GM12864 (cell line): ENCODE measurements at regions not wholly inside any gene's neighbourhood (a gene's known extent, or its start where the extent isn't known, plus 50 kb on each side); places are given as distances from the start of the nearest gene placed in this dataset.

ENCODE experiments used
- DNase-seq: peaks from one replicate; pipeline ENCODE4 v3.0.0-alpha.2; 2011; ENCODE audit warnings: low read depth
- H3K4me3 ChIP-seq: 2 replicates; pipeline ENCODE4 v1.5.1; 2011; ENCODE audit warnings: mild to moderate bottlenecking, low read depth, low read length, control low read depth
- TF ChIP-seq, protein P1 (sequence below): IDR thresholded peaks from 2 replicates; pipeline ENCODE4 v1.5.1; 2011; ENCODE audit warnings: low read depth, mild to moderate bottlenecking, moderate library complexity, low read length, control low read depth, inconsistent platforms; ENCODE audit errors: missing control alignments

DNA sequence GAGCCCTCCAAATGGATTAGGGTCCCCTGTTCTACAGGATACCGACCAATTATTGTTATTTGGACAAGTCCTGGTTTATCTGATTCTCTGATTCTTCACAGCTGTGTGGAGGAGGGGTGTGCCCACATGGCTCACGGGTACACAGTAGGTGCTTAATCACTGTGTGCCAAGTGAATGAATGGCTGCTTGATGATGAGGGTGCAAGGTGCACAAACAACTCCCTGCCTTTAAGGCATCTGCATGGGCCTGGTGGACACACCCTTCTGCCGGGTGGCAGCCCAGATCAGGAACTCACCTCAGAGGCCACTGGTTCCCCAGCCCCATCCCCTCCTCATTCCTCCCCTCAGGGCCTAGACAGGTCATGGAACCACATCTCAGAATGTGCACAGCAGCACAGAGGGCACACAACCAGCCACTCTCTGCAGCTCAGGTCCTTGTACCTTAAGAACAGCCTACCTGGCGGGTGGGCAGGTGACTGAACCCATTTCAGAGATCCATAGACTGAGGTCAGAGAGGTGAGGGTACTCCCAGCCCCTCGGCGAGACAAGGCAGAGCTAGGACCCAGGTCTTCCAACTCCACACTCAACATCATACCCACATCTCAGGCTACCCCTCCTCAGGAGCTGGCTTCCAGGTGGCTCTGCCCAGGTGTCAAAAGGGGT, 50.3 kb downstream of the SHANK2 start:
- TF ChIP-seq, protein P1, sequence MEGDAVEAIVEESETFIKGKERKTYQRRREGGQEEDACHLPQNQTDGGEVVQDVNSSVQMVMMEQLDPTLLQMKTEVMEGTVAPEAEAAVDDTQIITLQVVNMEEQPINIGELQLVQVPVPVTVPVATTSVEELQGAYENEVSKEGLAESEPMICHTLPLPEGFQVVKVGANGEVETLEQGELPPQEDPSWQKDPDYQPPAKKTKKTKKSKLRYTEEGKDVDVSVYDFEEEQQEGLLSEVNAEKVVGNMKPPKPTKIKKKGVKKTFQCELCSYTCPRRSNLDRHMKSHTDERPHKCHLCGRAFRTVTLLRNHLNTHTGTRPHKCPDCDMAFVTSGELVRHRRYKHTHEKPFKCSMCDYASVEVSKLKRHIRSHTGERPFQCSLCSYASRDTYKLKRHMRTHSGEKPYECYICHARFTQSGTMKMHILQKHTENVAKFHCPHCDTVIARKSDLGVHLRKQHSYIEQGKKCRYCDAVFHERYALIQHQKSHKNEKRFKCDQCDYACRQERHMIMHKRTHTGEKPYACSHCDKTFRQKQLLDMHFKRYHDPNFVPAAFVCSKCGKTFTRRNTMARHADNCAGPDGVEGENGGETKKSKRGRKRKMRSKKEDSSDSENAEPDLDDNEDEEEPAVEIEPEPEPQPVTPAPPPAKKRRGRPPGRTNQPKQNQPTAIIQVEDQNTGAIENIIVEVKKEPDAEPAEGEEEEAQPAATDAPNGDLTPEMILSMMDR: no peak
- no peak for DNase-seq
- no peak overlapping the region for H3K4me3 ChIP-seq

DNA sequence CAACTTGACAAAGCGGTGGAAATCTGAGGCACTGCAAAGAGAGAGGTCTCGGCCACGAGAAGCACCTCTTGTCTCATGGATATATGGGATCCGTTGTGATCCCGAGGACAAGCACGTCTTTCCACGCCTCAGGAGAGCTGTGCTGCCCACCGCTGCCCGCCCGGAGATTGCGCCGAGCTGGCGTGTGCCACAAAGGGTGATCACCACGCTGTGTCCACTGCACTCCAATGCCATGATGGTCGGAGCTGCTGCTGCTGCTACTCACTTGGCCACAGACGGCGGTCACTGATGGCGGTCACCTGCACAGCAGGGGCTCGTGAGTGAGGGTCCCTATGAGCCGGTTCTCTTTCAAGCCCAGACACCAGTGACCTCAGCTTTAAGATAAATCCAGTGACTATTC, 51.1 kb downstream of the SHANK2 start:
- no peak for DNase-seq
- TF ChIP-seq, protein P1: no peak
- no peak overlapping the region for H3K4me3 ChIP-seq

DNA sequence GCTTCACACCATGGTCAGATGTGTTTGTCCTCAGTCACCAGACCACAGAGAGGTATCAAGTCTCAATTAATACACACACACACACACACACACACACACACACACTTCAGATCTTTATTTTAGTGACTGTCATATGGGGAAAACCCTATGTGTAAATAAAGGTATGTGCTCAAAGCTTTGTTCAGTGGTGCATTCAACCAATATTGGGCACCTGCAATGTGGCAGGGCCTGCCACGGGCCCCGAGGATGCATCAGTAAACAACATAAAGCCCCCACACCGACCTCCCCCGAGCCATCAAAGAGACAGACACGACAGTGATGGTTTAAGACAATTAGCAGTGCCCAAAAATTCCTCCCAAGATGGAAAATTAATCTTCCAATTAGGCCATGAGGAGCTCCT, 51.6 kb downstream of the SHANK2 start:
- no peak overlapping the region for H3K4me3 ChIP-seq
- TF ChIP-seq, protein P1: no peak
- DNase-seq: no peak

DNA sequence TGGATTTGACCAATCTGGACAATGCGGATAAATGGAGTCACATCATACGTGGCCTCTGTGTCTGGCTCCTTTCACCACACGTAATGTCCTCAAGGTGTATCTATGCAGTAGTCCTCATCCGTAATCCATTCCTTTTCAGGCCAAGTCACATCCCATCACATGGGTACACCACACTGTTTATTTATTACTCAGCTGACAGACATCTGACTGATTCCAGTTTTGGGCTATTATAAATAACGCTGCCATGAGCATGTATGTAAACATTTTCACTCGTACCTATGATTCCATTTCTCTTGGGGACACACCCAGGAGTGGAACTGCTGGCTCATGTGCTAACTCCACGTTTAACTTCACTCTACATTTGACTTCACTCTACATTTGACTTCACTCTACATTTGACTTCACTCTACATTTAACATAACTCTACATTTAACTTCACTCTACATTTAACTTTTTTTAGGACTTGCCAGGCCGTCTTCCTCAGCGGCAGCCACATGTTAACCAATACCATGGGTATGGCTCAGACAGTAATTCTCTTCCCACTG, 52.1 kb downstream of the SHANK2 start:
- no peak for DNase-seq
- TF ChIP-seq, protein P1: no peak
- no peak overlapping the region for H3K4me3 ChIP-seq

DNA sequence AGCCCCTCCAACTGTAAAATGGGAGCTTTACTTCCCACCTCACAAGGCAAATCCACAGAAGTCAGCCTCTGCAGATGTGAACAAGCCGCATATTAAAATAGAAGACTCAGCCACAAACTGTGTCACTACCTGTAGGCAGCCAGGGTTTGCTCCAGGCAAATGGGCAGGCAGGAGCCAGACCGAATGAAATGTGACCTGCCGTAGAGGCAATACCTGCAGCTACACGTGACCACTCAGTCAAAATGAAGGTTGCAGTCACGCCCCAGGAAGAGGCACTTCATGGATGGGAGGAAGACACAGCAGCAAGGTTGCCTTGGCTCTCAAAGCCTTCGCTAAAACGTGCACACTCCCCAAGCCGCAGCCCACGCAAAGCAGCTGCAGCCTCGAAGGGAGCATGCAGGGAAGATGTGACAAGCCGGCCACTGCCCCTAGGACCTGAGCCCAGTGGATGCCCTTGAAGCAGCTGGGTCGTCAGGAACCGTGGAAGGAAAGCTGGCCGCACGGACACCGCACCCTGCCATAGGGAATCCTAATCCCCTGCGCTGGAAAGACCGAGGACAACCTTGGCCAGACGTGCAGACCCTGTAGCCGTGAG, 53.1 kb downstream of the SHANK2 start:
- TF ChIP-seq, protein P1: no peak
- H3K4me3 ChIP-seq: no peak overlapping the region
- DNase-seq: no peak

DNA sequence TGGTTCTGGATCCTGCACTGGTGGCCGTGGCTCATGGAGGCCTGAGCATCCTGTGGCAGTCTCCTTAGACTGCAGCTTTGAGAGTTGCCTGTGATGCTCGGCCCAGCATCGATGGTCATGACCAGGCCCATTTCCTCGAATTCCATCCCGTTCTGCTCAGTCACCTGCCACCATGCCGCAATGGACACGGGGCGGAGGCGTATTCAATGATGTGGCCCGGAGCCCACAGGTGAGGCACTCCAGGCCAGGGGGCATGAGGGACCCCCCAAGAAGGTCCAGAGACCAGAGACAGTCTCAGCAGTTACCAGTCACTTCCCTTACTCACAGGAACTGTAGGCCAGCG, 53.6 kb downstream of the SHANK2 start:
- DNase-seq: no peak
- no peak overlapping the region for H3K4me3 ChIP-seq
- TF ChIP-seq, protein P1: no peak
